ENCODE measurements at regions not wholly inside any gene's neighbourhood (a gene's known extent, or its start where the extent isn't known, plus 50 kb on each side); places are given as distances from the start of the nearest gene placed in this dataset.

- DNase-seq (ENCODE audit: low spot score), result no peak
Observed at GRCh38 chr2:47236503-47237215, 60.3 kb upstream of the CALM2 start.

- no peak for DNase-seq (ENCODE audit: low spot score)
Observed at GRCh38 chr2:47235132-47235531, 58.8 kb upstream of the CALM2 start.

GRCh38 chr2:47234456-47234855 lies 58.1 kb upstream of the CALM2 start:
- no peak for DNase-seq (ENCODE audit: low spot score)

- DNase-seq (ENCODE audit: low spot score), result no peak
Observed at GRCh38 chr2:47232738-47233415, 56.6 kb upstream of the CALM2 start.

GRCh38 chr2:47230418-47230817 lies 54.1 kb upstream of the CALM2 start:
- no peak for DNase-seq (ENCODE audit: low spot score)

- no peak for DNase-seq (ENCODE audit: low spot score)
Observed at GRCh38 chr2:47227532-47228279, 51.4 kb upstream of the CALM2 start.

- no peak for DNase-seq (ENCODE audit: low spot score)
Observed at GRCh38 chr2:47226923-47227220, 50.6 kb upstream of the CALM2 start.

- DNase-seq (ENCODE audit: low spot score), result no peak
Observed at GRCh38 chr2:47226132-47226922, 50.0 kb upstream of the CALM2 start.

Data from hematopoietic multipotent progenitor cell treated with erythropoietin and hydrocortisone succinate and interleukin-3 and kit ligand, for 17 days (in vitro differentiated cells).